ENCODE measurements at regions not wholly inside any gene's neighbourhood (a gene's known extent, or its start where the extent isn't known, plus 50 kb on each side); places are given as distances from the start of the nearest gene placed in this dataset.

DNA sequence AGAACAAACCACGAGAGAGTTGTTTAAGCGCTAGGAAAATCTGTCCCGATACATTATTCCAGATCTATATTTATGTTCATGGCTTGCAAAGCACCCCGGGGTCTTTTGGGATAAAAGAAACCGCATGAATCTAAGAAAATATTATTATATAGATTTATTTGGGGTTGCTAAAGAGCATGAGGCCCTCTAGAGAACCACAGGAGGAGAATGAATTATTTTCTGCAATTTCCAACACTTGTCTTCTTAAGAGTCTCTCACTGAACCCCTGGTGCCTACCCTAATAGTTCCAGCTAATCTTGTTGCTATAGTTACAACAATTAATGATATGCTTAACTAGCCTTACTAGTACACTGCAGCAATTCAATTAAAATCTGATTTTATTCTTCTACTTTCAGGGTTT, 79.6 kb downstream of the ARRDC4 start (continued):
- TF ChIP-seq, protein P1, sequence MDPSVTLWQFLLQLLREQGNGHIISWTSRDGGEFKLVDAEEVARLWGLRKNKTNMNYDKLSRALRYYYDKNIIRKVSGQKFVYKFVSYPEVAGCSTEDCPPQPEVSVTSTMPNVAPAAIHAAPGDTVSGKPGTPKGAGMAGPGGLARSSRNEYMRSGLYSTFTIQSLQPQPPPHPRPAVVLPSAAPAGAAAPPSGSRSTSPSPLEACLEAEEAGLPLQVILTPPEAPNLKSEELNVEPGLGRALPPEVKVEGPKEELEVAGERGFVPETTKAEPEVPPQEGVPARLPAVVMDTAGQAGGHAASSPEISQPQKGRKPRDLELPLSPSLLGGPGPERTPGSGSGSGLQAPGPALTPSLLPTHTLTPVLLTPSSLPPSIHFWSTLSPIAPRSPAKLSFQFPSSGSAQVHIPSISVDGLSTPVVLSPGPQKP (IDR thresholded peaks at IDR 0.05; ENCODE audit: low read depth, low read length) = no peak
- TF ChIP-seq ZFP36 (IDR thresholded peaks at IDR 0.05; ENCODE audit: borderline replicate concordance, partially characterized antibody) = no peak
- no peak for TF ChIP-seq RARB (CRISPR knock-in tag; IDR thresholded peaks at IDR 0.05)
- TF ChIP-seq FOXS1 (CRISPR knock-in tag; IDR thresholded peaks at IDR 0.05) = no peak
- TF ChIP-seq MAFK (IDR thresholded peaks at IDR 0.05; ENCODE audit: partially characterized antibody) = no peak

DNA sequence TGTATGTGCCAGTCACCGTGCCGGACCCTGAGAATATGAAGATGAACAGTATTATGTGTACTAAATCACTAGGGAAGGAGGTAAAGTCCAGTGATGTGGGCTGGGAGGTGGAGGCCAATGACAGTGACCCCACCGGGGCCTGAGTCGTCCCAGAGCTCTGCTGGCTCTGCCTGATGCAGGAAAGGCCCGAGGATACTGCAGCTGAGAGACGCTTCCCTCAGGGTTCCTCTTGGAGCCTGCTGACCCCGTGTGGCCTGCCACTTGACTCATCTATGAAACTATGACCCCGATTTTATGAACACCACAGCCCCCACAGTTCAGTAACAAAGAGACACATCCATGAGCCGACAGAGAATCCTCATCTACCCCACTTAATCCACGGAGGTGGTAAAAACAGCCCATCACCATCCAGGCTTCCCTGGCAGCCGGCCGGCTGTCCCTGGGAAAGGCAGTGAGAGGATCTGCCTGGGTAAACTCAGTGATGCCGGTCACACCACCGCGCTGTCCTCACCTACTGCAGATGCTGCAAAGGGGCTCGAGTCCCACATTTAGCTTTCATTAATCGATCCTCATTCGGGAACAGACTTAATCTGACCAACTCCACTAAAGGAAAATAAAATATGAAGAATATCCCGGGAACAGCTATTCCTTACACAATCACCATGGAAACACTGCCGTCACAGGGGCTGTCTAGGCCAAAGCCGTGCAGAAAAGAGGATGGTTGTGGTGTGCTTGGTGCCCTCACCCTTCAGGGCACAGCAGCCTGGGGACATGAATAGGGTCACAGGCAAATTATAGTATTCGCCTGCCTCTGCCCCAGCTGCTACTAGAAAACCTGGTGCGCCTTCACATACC, 82.9 kb downstream of the ARRDC4 start:
- FAIRE-seq (no peak), ATAC-seq (peak; percentile 41 to 50; a peak in 1 of 6 replicates), DNase-seq (ENCODE audit: low read depth in 1 of 2, low spot score in 1 of 2) (no peak)
- TF ChIP-seq JUN (IDR thresholded peaks at IDR 0.05) = no peak
- TF ChIP-seq, protein P2, sequence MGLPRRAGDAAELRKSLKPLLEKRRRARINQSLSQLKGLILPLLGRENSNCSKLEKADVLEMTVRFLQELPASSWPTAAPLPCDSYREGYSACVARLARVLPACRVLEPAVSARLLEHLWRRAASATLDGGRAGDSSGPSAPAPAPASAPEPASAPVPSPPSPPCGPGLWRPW (IDR thresholded peaks at IDR 0.05) = no peak
- TF ChIP-seq HEYL (CRISPR knock-in tag; IDR thresholded peaks at IDR 0.05) = no peak
- no peak for TF ChIP-seq HDAC2 (IDR thresholded peaks at IDR 0.05)
- no peak for TF ChIP-seq ESRRA (IDR thresholded peaks at IDR 0.05; ENCODE audit: borderline replicate concordance, low read length)
- no peak for TF ChIP-seq EHF (CRISPR knock-in tag; IDR thresholded peaks at IDR 0.05)
- no peak for TF ChIP-seq FOSL2 (IDR thresholded peaks at IDR 0.05)
- no peak for TF ChIP-seq FOSL2 (CRISPR knock-in tag; IDR thresholded peaks at IDR 0.05)
- no peak for TF ChIP-seq RNF2 (IDR thresholded peaks at IDR 0.05; ENCODE audit: borderline replicate concordance, low read depth)
- no peak for TF ChIP-seq CEBPB (IDR thresholded peaks at IDR 0.05)
- TF ChIP-seq MAFK (IDR thresholded peaks at IDR 0.05; ENCODE audit: partially characterized antibody) = no peak
- TF ChIP-seq CHD2 (IDR thresholded peaks at IDR 0.05; ENCODE audit: low read length, partially characterized antibody) = no peak
- TF ChIP-seq GATA3 (IDR thresholded peaks at IDR 0.05; ENCODE audit: borderline replicate concordance) = no peak
- TF ChIP-seq CBX2 (IDR thresholded peaks at IDR 0.05; ENCODE audit: borderline replicate concordance, low read depth) = no peak
- POLR2A ChIA-PET = no interaction called here
- Histone ChIP-seq H3K4me2 (no peak overlapping the region), H3K9me3 (no peaks in the 10 kb centered on the region), H3K27ac (no peak overlapping the region), H3K4me1 (no peaks in the 10 kb centered on the region), H3K4me3 (no peak overlapping the region)
- CTCF ChIA-PET = interaction anchor here (0.8 kb wide), 1 partner anchor 168 kb away, joined by 4 read pairs; no protein-coding TSS in a partner anchor
- WGBS (ENCODE audit: missing lambda C conversion rate) = 18% methylated on average over 23 of the region's 23 CpGs

DNA sequence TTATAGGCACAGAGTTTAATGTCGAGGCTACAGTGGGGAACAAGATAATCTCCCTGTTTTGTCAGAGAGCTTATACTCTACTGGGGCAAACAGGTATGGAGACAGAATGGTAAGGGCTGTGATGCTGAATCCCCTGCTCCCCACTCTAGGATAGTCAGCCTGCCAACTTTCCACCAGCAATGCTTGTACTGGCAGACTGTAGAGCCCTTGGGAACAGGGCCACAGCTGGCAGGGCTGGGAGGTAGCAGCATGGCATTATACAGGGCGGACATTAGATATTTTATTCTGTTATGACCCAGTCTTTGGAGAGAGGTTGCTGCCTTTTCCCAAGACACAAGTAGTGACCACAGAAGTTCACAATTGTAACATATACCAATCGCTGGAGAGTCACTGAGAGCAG, 91.2 kb downstream of the ARRDC4 start:
- TF ChIP-seq, protein P2 (IDR thresholded peaks at IDR 0.05) = no peak
- TF ChIP-seq RAD21 (conservative IDR thresholded peaks at IDR 0.05 in 1 of 2, IDR thresholded peaks at IDR 0.05 in 1 of 2) (no peak), KDM1A (IDR thresholded peaks at IDR 0.05; ENCODE audit: low read depth) (no peak), SMC3 (IDR thresholded peaks at IDR 0.05) (no peak), POLR2A (IDR thresholded peaks at IDR 0.05; ENCODE audit: low read length) (no peak)
- H3K9me3 ChIP-seq = no peaks in the 10 kb centered on the region
- H3K4me2 ChIP-seq = no peak overlapping the region
- no peak for ATAC-seq
- no peaks in the 10 kb centered on the region for H3K4me1 ChIP-seq
- 3% methylated on average over 3 of the region's 3 CpGs for WGBS (ENCODE audit: missing lambda C conversion rate)
- no peak overlapping the region for H3K27ac ChIP-seq
- FAIRE-seq = no peak
- H3K4me3 ChIP-seq = no peak overlapping the region
- POLR2A ChIA-PET = no interaction called here
- CTCF ChIA-PET = no interaction called here
- DNase-seq (ENCODE audit: low read depth in 1 of 2, low spot score in 1 of 2) = no peak

DNA sequence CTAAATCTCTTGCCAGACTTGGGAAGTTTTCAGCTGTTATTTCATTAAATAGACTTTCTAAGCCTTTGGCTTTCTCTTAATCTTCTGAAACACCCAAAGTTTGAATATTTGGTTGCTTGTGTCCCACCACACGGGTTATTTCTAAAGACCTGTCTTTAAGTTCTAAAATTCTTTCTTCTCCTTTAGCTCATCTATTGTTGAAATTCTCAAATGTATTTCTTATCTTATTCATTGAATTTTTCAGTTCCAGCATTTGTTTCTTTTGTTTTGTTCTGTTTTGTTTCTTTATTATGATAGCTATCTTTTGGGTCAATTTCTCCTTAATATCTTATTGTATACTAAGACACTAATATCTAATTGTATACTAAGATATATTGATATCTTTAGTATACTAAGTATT, 97.0 kb downstream of the ARRDC4 start:
- H3K4me2 ChIP-seq = no peak overlapping the region
- no peak for ATAC-seq
- ChIA-PET POLR2A (no interaction called here), CTCF (no interaction called here)
- DNase-seq (ENCODE audit: low read depth in 1 of 2, low spot score in 1 of 2) = no peak
- WGBS (ENCODE audit: missing lambda C conversion rate) = 4% methylated on average over 1 of the region's 1 CpG
- no peaks in the 10 kb centered on the region for H3K9me3 ChIP-seq
- FAIRE-seq = no peak
- no peak overlapping the region for H3K27ac ChIP-seq
- no peaks in the 10 kb centered on the region for H3K4me1 ChIP-seq
- no peak overlapping the region for H3K4me3 ChIP-seq
- no peak for TF ChIP-seq RNF2 (IDR thresholded peaks at IDR 0.05; ENCODE audit: borderline replicate concordance, low read depth)
- TF ChIP-seq ZC3H11A (IDR thresholded peaks at IDR 0.05) = no peak
- TF ChIP-seq, protein P3, sequence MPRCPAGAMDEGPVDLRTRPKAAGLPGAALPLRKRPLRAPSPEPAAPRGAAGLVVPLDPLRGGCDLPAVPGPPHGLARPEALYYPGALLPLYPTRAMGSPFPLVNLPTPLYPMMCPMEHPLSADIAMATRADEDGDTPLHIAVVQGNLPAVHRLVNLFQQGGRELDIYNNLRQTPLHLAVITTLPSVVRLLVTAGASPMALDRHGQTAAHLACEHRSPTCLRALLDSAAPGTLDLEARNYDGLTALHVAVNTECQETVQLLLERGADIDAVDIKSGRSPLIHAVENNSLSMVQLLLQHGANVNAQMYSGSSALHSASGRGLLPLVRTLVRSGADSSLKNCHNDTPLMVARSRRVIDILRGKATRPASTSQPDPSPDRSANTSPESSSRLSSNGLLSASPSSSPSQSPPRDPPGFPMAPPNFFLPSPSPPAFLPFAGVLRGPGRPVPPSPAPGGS (IDR thresholded peaks at IDR 0.05) = no peak
- TF ChIP-seq CHD4 (IDR thresholded peaks at IDR 0.05; ENCODE audit: borderline replicate concordance) = no peak
- TF ChIP-seq RAD21 (conservative IDR thresholded peaks at IDR 0.05 in 1 of 2, IDR thresholded peaks at IDR 0.05 in 1 of 2) = no peak
- TF ChIP-seq ESRRA (IDR thresholded peaks at IDR 0.05; ENCODE audit: borderline replicate concordance, low read length) = no peak
- TF ChIP-seq, protein P4, sequence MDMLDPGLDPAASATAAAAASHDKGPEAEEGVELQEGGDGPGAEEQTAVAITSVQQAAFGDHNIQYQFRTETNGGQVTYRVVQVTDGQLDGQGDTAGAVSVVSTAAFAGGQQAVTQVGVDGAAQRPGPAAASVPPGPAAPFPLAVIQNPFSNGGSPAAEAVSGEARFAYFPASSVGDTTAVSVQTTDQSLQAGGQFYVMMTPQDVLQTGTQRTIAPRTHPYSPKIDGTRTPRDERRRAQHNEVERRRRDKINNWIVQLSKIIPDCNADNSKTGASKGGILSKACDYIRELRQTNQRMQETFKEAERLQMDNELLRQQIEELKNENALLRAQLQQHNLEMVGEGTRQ (IDR thresholded peaks at IDR 0.05) = no peak
- TF ChIP-seq CBX8 (IDR thresholded peaks at IDR 0.05) = no peak
- TF ChIP-seq NR3C1 (IDR thresholded peaks at IDR 0.05) = no peak
- TF ChIP-seq CBX2 (IDR thresholded peaks at IDR 0.05; ENCODE audit: borderline replicate concordance, low read depth) = no peak

Measured in A549 (cell line).